Adrenal gland (tissue), 9 donors: ENCODE measurements at regions not wholly inside any gene's neighbourhood (a gene's known extent, or its start where the extent isn't known, plus 50 kb on each side); places are given as distances from the start of the nearest gene placed in this dataset.

ENCODE experiments used
- DNase-seq, 7 donors: peaks; one replicate each; pipeline ENCODE4 v3.0.0-alpha.2; 2019 to 2020
- H3K27ac ChIP-seq, 5 donors: fragments of 200-600 bp; sonication (generic) in 4 of 5; 1 replicate in 3 of 5; 2 replicates in 2 of 5; pipeline versions ENCODE4 v1.5.1 to v1.8.0; 2016 to 2020; ENCODE audit warnings: mild to moderate bottlenecking in 1 of 5
- H3K27me3 ChIP-seq: fragments of 200-600 bp; 2 replicates; pipeline ENCODE4 v1.8.0; 2021
- H3K36me3 ChIP-seq, 2 donors: fragments of 200-600 bp; replicated peaks in 1 of 2; 1 replicate in 1 of 2; 2 replicates in 1 of 2; pipeline versions ENCODE4 v1.5.1 to v1.8.0; 2018 to 2022
- H3K4me1 ChIP-seq, 2 donors: fragments of 200-600 bp; replicated peaks in 1 of 2; 1 replicate in 1 of 2; 2 replicates in 1 of 2; pipeline versions ENCODE4 v1.5.1 to v1.8.0; 2018 to 2021
- H3K4me3 ChIP-seq, 4 donors: fragments of 200-600 bp; sonication (generic) in 3 of 4; one replicate each; pipeline ENCODE4 v1.5.1; 2016 to 2018
- H3K9me3 ChIP-seq, 3 donors: fragments of 200-600 bp; sonication (generic) in 1 of 3; replicated peaks in 1 of 3; 1 replicate in 2 of 3; 2 replicates in 1 of 3; pipeline versions ENCODE4 v1.5.1 to v1.8.0; 2016 to 2021
- POLR2A ChIP-seq, 2 donors: fragments of 450-650 bp; IDR thresholded peaks; one replicate each; pipeline ENCODE4 v1.6.1; 2017; ENCODE audit warnings: antibody characterized with exemption in 2 of 2, mild to moderate bottlenecking in 2 of 2, moderate library complexity in 1 of 2
- WGBS, 4 donors: extraction: QIAGEN DNeasy Blood & Tissue Kit in 2 of 4; methylation state at CpG; one replicate each; pipeline versions ENCODE4 v1.1.5 to v1.1.7; 2013 to 2017; 5-methylcytosine and 5-hydroxymethylcytosine counted together
- intact Hi-C, 2 donors: fragments of 100-400 bp; cut with DNase I; formaldehyde crosslinking; loops; one replicate each; pipeline versions ENCODE4 v1.14.1 to v1.15.0; 2022 to 2023
- TF ChIP-seq, protein P1 (sequence below), 6 experiments: fragments of 450-650 bp in 4 of 6; fragments of 200-600 bp in 2 of 6; sonication (generic) in 1 of 6; IDR thresholded peaks; 1 replicate in 5 of 6; 2 replicates in 1 of 6; pipeline versions ENCODE4 v1.5.1 to v1.8.0; 2016 to 2021; ENCODE audit warnings: antibody characterized with exemption in 6 of 6, mild to moderate bottlenecking in 2 of 6, moderate library complexity in 1 of 6
- donor health status: healthy with polysubstance abuse.
- donor health status: Bipolar disorder and iron deficiency.
- donor health status: DM: yes; HTN: yes; CAD: no.
- donor health status: DM: no; HTN: no; CAD: no.
- donor health status: DM: no; HTN: no; CAD: no.

- intact Hi-C loops, result no loop called here
- no peak for DNase-seq
These were observed 50.5 kb upstream of the GUCY1A1 start for GRCh38 chr4:155616117-155616516.

DNA sequence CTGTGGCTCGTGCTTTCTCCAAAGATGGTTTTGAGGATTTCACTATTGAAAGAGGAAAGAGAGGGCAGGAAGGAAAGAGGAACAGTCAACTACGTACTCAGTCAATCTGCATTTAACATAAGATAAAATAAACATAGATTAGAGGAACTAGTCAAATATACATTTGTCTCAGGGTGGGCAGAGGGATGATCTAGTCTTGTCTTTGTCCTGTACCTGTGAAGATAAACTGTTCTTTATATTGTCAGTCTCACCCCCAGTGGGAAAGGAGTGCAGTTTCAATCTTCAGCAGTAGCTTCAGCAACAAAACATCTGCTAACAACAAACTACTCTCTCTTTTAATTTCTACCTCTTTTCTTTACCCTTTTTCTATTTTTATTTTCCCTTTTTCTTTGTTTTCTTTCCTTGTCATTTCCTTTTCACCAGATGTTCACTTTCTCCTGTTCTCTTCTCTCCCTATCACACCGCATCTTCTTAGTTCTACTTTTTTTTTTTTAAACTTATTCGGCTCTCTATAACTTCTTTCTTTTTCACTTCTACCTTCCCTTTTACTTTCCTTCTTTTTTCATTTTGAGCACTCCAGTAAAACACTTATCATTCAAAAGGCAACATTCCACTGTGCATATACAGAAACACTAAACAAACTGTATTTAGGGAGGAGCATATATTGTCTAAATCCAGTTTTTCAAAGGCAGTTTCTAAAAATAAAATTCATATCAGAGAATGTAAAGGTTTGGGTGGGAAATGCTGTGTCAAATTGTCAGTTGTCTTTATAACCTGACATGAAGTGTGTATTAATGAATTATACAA lies 51.4 kb upstream of the GUCY1A1 start:
- Histone ChIP-seq H3K9me3 (no peaks in the 10 kb centered on the region), H3K4me3 (no peak overlapping the region), H3K27ac (no peak overlapping the region), H3K27me3 (no peaks in the 10 kb centered on the region), H3K4me1 (no peaks in the 10 kb centered on the region), H3K36me3 (no peaks in the 10 kb centered on the region)
- TF ChIP-seq, protein P1, sequence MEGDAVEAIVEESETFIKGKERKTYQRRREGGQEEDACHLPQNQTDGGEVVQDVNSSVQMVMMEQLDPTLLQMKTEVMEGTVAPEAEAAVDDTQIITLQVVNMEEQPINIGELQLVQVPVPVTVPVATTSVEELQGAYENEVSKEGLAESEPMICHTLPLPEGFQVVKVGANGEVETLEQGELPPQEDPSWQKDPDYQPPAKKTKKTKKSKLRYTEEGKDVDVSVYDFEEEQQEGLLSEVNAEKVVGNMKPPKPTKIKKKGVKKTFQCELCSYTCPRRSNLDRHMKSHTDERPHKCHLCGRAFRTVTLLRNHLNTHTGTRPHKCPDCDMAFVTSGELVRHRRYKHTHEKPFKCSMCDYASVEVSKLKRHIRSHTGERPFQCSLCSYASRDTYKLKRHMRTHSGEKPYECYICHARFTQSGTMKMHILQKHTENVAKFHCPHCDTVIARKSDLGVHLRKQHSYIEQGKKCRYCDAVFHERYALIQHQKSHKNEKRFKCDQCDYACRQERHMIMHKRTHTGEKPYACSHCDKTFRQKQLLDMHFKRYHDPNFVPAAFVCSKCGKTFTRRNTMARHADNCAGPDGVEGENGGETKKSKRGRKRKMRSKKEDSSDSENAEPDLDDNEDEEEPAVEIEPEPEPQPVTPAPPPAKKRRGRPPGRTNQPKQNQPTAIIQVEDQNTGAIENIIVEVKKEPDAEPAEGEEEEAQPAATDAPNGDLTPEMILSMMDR (IDR thresholded peaks at IDR 0.05), result no peak
- TF ChIP-seq POLR2A (IDR thresholded peaks at IDR 0.05), result no peak
- DNase-seq, result no peak
- 40 to 55% (median 45%) methylated on average over 4 of the region's 4 CpGs for WGBS, 4 donors
- intact Hi-C loops, result no loop called here

More at GRCh38 chr4:155616117-155616516, 50.5 kb upstream of the GUCY1A1 start:
- Histone ChIP-seq H3K4me1 (no peaks in the 10 kb centered on the region), H3K4me3 (no peak overlapping the region), H3K36me3 (no peaks in the 10 kb centered on the region), H3K27me3 (no peaks in the 10 kb centered on the region), H3K27ac (no peak overlapping the region), H3K9me3 (no peaks in the 10 kb centered on the region)
- WGBS, 4 donors, result 55 to 76% (median 63%) methylated on average over 1 of the region's 1 CpG
- TF ChIP-seq POLR2A (IDR thresholded peaks at IDR 0.05), result no peak
- TF ChIP-seq, protein P1 (IDR thresholded peaks at IDR 0.05), result no peak

DNA sequence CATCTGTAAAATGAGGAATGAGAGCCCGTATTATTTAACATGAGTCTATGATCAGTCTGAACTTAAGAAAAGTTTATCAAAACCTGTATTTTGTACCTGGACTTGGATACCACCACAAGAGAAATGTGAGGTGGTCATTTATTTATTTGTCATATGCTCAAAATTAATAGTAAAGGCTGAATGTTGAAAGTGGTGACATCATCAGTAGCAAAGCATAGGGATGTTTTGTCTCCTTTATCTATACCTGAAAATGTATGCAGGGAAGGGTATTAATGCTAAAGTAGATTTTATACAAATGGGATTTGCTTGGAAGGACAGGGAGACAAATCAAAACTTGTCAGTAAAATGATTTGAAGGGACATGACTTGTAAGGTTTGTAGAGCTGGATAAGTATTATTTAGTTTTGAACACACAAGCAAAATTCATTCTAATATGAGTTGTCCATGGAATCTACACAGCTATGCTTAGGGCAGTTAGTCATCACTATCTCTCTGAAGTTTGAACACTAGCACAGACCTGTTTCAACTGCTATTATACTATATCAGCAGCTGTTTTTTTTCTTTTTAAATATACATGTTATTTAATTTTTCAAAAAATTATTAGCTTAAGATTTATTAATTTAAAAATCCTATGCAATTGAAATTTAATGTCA lies 52.4 kb upstream of the GUCY1A1 start:
- intact Hi-C loops, result no loop called here
- no peaks in the 10 kb centered on the region for H3K27me3 ChIP-seq
- no peak for DNase-seq
- no peaks in the 10 kb centered on the region for H3K4me1 ChIP-seq
- no peak overlapping the region for H3K27ac ChIP-seq
- no peak overlapping the region for H3K4me3 ChIP-seq
- H3K36me3 ChIP-seq, result no peaks in the 10 kb centered on the region
- WGBS, 4 donors, result 76 to 86% (median 82%) methylated on average over 1 of the region's 1 CpG
- no peaks in the 10 kb centered on the region for H3K9me3 ChIP-seq
- TF ChIP-seq POLR2A (IDR thresholded peaks at IDR 0.05), result no peak
- TF ChIP-seq, protein P1 (IDR thresholded peaks at IDR 0.05), result no peak

DNA sequence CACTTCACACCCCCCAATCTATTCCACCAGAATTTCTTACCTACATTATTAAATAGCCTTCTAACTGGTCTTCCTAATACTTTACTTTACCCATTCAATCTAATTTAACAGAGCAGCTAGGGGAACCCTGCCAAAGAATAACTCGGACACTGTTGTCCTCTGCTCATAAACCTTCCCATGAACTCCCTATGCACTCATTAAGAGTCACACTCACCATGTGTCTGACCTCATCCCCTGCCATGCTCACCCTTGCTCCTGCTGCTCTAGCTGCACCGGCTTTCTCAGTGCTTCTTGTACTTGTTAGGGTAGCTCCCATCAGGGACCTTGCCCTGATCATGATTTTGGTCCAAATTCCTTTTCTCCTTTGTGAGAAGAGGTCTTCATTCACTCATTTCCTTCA lies 54.6 kb upstream of the GUCY1A1 start:
- H3K27me3 ChIP-seq, result no peaks in the 10 kb centered on the region
- no peaks in the 10 kb centered on the region for H3K36me3 ChIP-seq
- no peak for DNase-seq
- no peak overlapping the region for H3K27ac ChIP-seq
- intact Hi-C loops, result no loop called here
- TF ChIP-seq, protein P1 (IDR thresholded peaks at IDR 0.05), result no peak
- TF ChIP-seq POLR2A (IDR thresholded peaks at IDR 0.05), result no peak
- WGBS, 4 donors, result 57 to 71% (median 59%) methylated on average over 2 of the region's 2 CpGs
- H3K9me3 ChIP-seq, result no peaks in the 10 kb centered on the region
- H3K4me3 ChIP-seq, result no peak overlapping the region
- no peaks in the 10 kb centered on the region for H3K4me1 ChIP-seq
